ENCODE measurements at regions not wholly inside any gene's neighbourhood (a gene's known extent, or its start where the extent isn't known, plus 50 kb on each side); places are given as distances from the start of the nearest gene placed in this dataset.

GRCh38 chr21:20538039-20538658, 460.1 kb upstream of the NCAM2 start:
- Histone ChIP-seq H3K4me3 (ENCODE audit: insufficient read length, low read depth) (no peak overlapping the region), H3K4me1 (ENCODE audit: insufficient read depth, insufficient read length) (no peaks in the 10 kb centered on the region), H3K9ac (ENCODE audit: insufficient read length, low read depth) (no peak overlapping the region), H3K27me3 (ENCODE audit: insufficient read depth, insufficient read length) (no peaks in the 10 kb centered on the region), H3K36me3 (ENCODE audit: insufficient read depth, insufficient read length, low read length) (no peaks in the 10 kb centered on the region), H3K9me3 (ENCODE audit: insufficient read depth, low read length) (no peaks in the 10 kb centered on the region)
- TF ChIP-seq ZNF274 (IDR thresholded peaks at IDR 0.05; ENCODE audit: low read depth, low read length) = no peak
- TF ChIP-seq SUZ12 (IDR thresholded peaks at IDR 0.05; ENCODE audit: extremely low read depth, insufficient read depth, insufficient read length) = no peak
- TF ChIP-seq YY1 (IDR thresholded peaks at IDR 0.05; ENCODE audit: insufficient read depth, insufficient read length) = no peak
- DNase-seq (ENCODE audit: low read depth, low spot score) = no peak

DNA sequence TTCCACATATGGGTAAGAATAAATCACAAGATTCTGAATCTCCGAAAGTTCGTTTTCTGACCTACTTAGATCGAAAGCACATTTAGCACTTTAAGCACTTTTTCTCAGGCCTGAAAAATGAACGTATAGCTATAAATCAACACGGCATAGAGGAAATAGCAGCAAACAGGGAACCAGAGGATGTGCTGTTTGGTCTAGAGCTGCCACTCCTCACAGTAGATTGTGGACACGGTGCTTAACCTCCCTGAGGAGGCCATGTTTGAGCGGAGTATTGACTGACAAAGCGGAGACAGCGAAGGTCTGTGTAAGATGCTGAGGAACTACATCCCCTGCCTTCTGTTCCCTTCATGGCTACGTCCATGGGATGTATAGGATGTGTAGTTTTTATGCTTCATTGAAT, 452.8 kb upstream of the NCAM2 start:
- Histone ChIP-seq H3K27me3 (ENCODE audit: insufficient read depth, insufficient read length) (no peaks in the 10 kb centered on the region), H3K9ac (ENCODE audit: insufficient read length, low read depth) (no peak overlapping the region), H3K36me3 (ENCODE audit: insufficient read depth, insufficient read length, low read length) (no peaks in the 10 kb centered on the region), H3K4me3 (ENCODE audit: insufficient read length, low read depth) (no peak overlapping the region), H3K9me3 (ENCODE audit: insufficient read depth, low read length) (no peaks in the 10 kb centered on the region), H3K4me1 (ENCODE audit: insufficient read depth, insufficient read length) (no peaks in the 10 kb centered on the region)
- no peak for DNase-seq (ENCODE audit: low read depth, low spot score)
- TF ChIP-seq YY1 (IDR thresholded peaks at IDR 0.05; ENCODE audit: insufficient read depth, insufficient read length) (no peak), ZNF274 (IDR thresholded peaks at IDR 0.05; ENCODE audit: low read depth, low read length) (no peak), SUZ12 (IDR thresholded peaks at IDR 0.05; ENCODE audit: extremely low read depth, insufficient read depth, insufficient read length) (no peak)

GRCh38 chr21:20551939-20552338, 446.3 kb upstream of the NCAM2 start:
- no peak for TF ChIP-seq YY1 (IDR thresholded peaks at IDR 0.05; ENCODE audit: insufficient read depth, insufficient read length)
- TF ChIP-seq SUZ12 (IDR thresholded peaks at IDR 0.05; ENCODE audit: extremely low read depth, insufficient read depth, insufficient read length) = no peak
- TF ChIP-seq ZNF274 (IDR thresholded peaks at IDR 0.05; ENCODE audit: low read depth, low read length) = no peak
- Histone ChIP-seq H3K4me3 (ENCODE audit: insufficient read length, low read depth) (no peak overlapping the region), H3K4me1 (ENCODE audit: insufficient read depth, insufficient read length) (no peaks in the 10 kb centered on the region), H3K36me3 (ENCODE audit: insufficient read depth, insufficient read length, low read length) (no peaks in the 10 kb centered on the region), H3K27me3 (ENCODE audit: insufficient read depth, insufficient read length) (no peaks in the 10 kb centered on the region), H3K9me3 (ENCODE audit: insufficient read depth, low read length) (no peaks in the 10 kb centered on the region), H3K9ac (ENCODE audit: insufficient read length, low read depth) (no peak overlapping the region)
- DNase-seq (ENCODE audit: low read depth, low spot score) = no peak

DNA sequence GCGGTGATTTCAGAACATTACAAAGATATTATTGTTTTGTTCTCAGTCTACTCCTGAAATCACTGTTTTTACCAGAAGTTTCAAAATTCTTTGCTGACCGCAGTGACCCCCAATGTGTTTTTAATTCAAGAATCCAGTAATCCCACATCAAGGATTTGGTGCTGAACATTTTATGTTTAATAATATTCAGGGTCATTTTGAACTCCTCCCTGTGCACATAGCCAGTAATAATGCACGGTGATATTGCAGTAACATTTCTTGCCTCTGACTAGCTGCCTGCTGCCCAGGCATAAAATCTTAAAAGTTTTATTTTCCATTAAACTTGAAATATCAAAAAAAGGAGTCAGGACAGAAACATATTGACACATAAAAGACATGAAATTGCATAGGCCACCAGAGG, 443.4 kb upstream of the NCAM2 start:
- Histone ChIP-seq H3K27me3 (ENCODE audit: insufficient read depth, insufficient read length) (no peaks in the 10 kb centered on the region), H3K4me3 (ENCODE audit: insufficient read length, low read depth) (no peak overlapping the region), H3K9ac (ENCODE audit: insufficient read length, low read depth) (no peak overlapping the region), H3K4me1 (ENCODE audit: insufficient read depth, insufficient read length) (no peaks in the 10 kb centered on the region), H3K36me3 (ENCODE audit: insufficient read depth, insufficient read length, low read length) (no peaks in the 10 kb centered on the region), H3K9me3 (ENCODE audit: insufficient read depth, low read length) (no peaks in the 10 kb centered on the region)
- DNase-seq (ENCODE audit: low read depth, low spot score) = no peak
- TF ChIP-seq SUZ12 (IDR thresholded peaks at IDR 0.05; ENCODE audit: extremely low read depth, insufficient read depth, insufficient read length) = no peak
- no peak for TF ChIP-seq YY1 (IDR thresholded peaks at IDR 0.05; ENCODE audit: insufficient read depth, insufficient read length)
- no peak for TF ChIP-seq ZNF274 (IDR thresholded peaks at IDR 0.05; ENCODE audit: low read depth, low read length)

DNA sequence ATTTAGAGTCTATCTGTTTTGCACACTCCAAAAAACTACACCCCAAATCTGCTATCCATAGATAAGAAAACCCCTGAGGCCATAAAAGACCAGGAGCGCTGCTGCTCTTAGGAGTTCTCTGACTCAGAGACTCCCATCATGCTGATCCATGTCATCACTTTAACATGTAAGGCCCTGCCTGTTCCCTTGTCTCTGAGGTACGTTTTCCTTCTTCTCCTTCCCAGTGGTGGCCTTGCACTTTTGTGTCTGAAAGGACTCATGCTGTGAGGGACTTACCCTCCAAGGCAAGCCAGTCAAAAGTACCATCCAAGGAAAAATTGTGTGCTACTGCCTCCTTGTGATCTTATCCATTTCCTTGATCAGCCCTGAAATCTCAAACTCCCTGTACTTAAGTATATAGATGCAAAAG, 427.4 kb upstream of the NCAM2 start:
- Histone ChIP-seq H3K27me3 (ENCODE audit: insufficient read depth, insufficient read length) (no peaks in the 10 kb centered on the region), H3K36me3 (ENCODE audit: insufficient read depth, insufficient read length, low read length) (no peaks in the 10 kb centered on the region), H3K9me3 (ENCODE audit: insufficient read depth, low read length) (no peaks in the 10 kb centered on the region), H3K4me1 (ENCODE audit: insufficient read depth, insufficient read length) (no peaks in the 10 kb centered on the region), H3K9ac (ENCODE audit: insufficient read length, low read depth) (no peak overlapping the region), H3K4me3 (ENCODE audit: insufficient read length, low read depth) (no peak overlapping the region)
- DNase-seq (ENCODE audit: low read depth, low spot score) = peak; percentile 94
- TF ChIP-seq YY1 (IDR thresholded peaks at IDR 0.05; ENCODE audit: insufficient read depth, insufficient read length) (no peak), SUZ12 (IDR thresholded peaks at IDR 0.05; ENCODE audit: extremely low read depth, insufficient read depth, insufficient read length) (no peak), ZNF274 (IDR thresholded peaks at IDR 0.05; ENCODE audit: low read depth, low read length) (no peak)

- Histone ChIP-seq H3K4me1 (ENCODE audit: insufficient read depth, insufficient read length) (no peaks in the 10 kb centered on the region), H3K9me3 (ENCODE audit: insufficient read depth, low read length) (no peaks in the 10 kb centered on the region), H3K4me3 (ENCODE audit: insufficient read length, low read depth) (no peak overlapping the region), H3K36me3 (ENCODE audit: insufficient read depth, insufficient read length, low read length) (no peaks in the 10 kb centered on the region), H3K27me3 (ENCODE audit: insufficient read depth, insufficient read length) (no peaks in the 10 kb centered on the region), H3K9ac (ENCODE audit: insufficient read length, low read depth) (no peak overlapping the region)
- no peak for TF ChIP-seq SUZ12 (IDR thresholded peaks at IDR 0.05; ENCODE audit: extremely low read depth, insufficient read depth, insufficient read length)
- no peak for TF ChIP-seq YY1 (IDR thresholded peaks at IDR 0.05; ENCODE audit: insufficient read depth, insufficient read length)
- TF ChIP-seq ZNF274 (IDR thresholded peaks at IDR 0.05; ENCODE audit: low read depth, low read length) = no peak
- DNase-seq (ENCODE audit: low read depth, low spot score) = no peak
These were observed 425.6 kb upstream of the NCAM2 start for GRCh38 chr21:20572582-20572981.

- no peak for TF ChIP-seq SUZ12 (IDR thresholded peaks at IDR 0.05; ENCODE audit: extremely low read depth, insufficient read depth, insufficient read length)
- no peak for TF ChIP-seq ZNF274 (IDR thresholded peaks at IDR 0.05; ENCODE audit: low read depth, low read length)
- TF ChIP-seq YY1 (IDR thresholded peaks at IDR 0.05; ENCODE audit: insufficient read depth, insufficient read length) = no peak
- H3K9me3 ChIP-seq (ENCODE audit: insufficient read depth, low read length) = peaks cover 5% of the 10 kb centered on the region; the same call in 1 of the 2 replicates
- no peaks in the 10 kb centered on the region for H3K4me1 ChIP-seq (ENCODE audit: insufficient read depth, insufficient read length)
- no peak overlapping the region for H3K9ac ChIP-seq (ENCODE audit: insufficient read length, low read depth)
- no peaks in the 10 kb centered on the region for H3K36me3 ChIP-seq (ENCODE audit: insufficient read depth, insufficient read length, low read length)
- DNase-seq (ENCODE audit: low read depth, low spot score) = no peak
- H3K27me3 ChIP-seq (ENCODE audit: insufficient read depth, insufficient read length) = no peaks in the 10 kb centered on the region
- no peak overlapping the region for H3K4me3 ChIP-seq (ENCODE audit: insufficient read length, low read depth)
These were observed 416.8 kb upstream of the NCAM2 start for GRCh38 chr21:20581361-20581760.

Measured in NT2/D1 (cell line).